H9 (cell line): ENCODE measurements at regions not wholly inside any gene's neighbourhood (a gene's known extent, or its start where the extent isn't known, plus 50 kb on each side); places are given as distances from the start of the nearest gene placed in this dataset.

Experiments used
- DNase-seq: peaks from one replicate; pipeline ENCODE4 v3.0.0-alpha.2; 2017
- H2AFZ ChIP-seq: one replicate; pipeline ENCODE4 v1.6.1; 2013; ENCODE audit warnings: mild to moderate bottlenecking, low read length, control low read depth, moderate library complexity
- H2AK5ac ChIP-seq: 2 replicates; pipeline ENCODE4 v1.6.1; 2013; ENCODE audit warnings: low read length, control low read depth, mixed read lengths; ENCODE audit not compliant: insufficient read length
- H2BK120ac ChIP-seq: one replicate; pipeline ENCODE4 v1.6.1; 2013; ENCODE audit warnings: low read depth, mild to moderate bottlenecking, low read length, control low read depth, inconsistent platforms; ENCODE audit not compliant: poor library complexity, severe bottlenecking
- H2BK12ac ChIP-seq: 2 replicates; pipeline ENCODE4 v1.6.1; 2013; ENCODE audit warnings: low read length, control low read depth, mixed read lengths, low read depth; ENCODE audit not compliant: insufficient read length
- H2BK15ac ChIP-seq: 2 replicates; pipeline ENCODE4 v1.6.1; 2013; ENCODE audit warnings: low read depth, low read length, control low read depth
- H2BK20ac ChIP-seq: one replicate; pipeline ENCODE4 v1.6.1; 2013; ENCODE audit warnings: low read depth, mild to moderate bottlenecking, low read length, control low read depth, inconsistent platforms; ENCODE audit not compliant: poor library complexity, severe bottlenecking
- H2BK5ac ChIP-seq: 2 replicates; pipeline ENCODE4 v1.6.1; 2013; ENCODE audit warnings: low read length, control low read depth, mixed read lengths; ENCODE audit not compliant: insufficient read length
- H3K14ac ChIP-seq: 2 replicates; pipeline ENCODE4 v1.6.1; 2013; ENCODE audit warnings: low read length, control low read depth; ENCODE audit not compliant: insufficient read depth
- H3K18ac ChIP-seq: 2 replicates; pipeline ENCODE4 v1.6.1; 2013; ENCODE audit warnings: low read depth, mild to moderate bottlenecking, mixed read lengths, low read length, control low read depth; ENCODE audit not compliant: insufficient read length
- H3K23ac ChIP-seq: 2 replicates; pipeline ENCODE4 v1.6.1; 2013; ENCODE audit warnings: low read length, control low read depth, mixed read lengths, low read depth; ENCODE audit not compliant: insufficient read length
- H3K23me2 ChIP-seq: 2 replicates; pipeline ENCODE4 v1.6.1; 2013; ENCODE audit warnings: low read depth, mild to moderate bottlenecking, mixed read lengths, low read length, control low read depth; ENCODE audit not compliant: insufficient read length, poor library complexity, severe bottlenecking
- H3K27ac ChIP-seq: 2 replicates; pipeline ENCODE4 v1.5.1; 2013; ENCODE audit warnings: low read length, control low read depth, mixed read lengths, low read depth; ENCODE audit not compliant: insufficient read length
- H3K27me3 ChIP-seq: 2 replicates; pipeline ENCODE4 v1.6.1; 2013; ENCODE audit warnings: low read length, control low read depth, inconsistent platforms; ENCODE audit not compliant: insufficient read depth
- H3K4ac ChIP-seq: 2 replicates; pipeline ENCODE4 v1.6.1; 2013; ENCODE audit warnings: low read depth, mild to moderate bottlenecking, control low read depth, inconsistent platforms, low read length, moderate library complexity
- H3K4me1 ChIP-seq: 2 replicates; pipeline ENCODE4 v1.6.1; 2013; ENCODE audit warnings: low read length, control low read depth, inconsistent platforms; ENCODE audit not compliant: insufficient read depth
- H3K4me2 ChIP-seq: 2 replicates; pipeline ENCODE4 v1.6.1; 2013; ENCODE audit warnings: low read length, control low read depth, mixed read lengths; ENCODE audit not compliant: insufficient read length, insufficient read depth
- H3K56ac ChIP-seq: 2 replicates; pipeline ENCODE4 v1.6.1; 2013; ENCODE audit warnings: low read depth, mild to moderate bottlenecking, mixed read lengths, low read length, control low read depth; ENCODE audit not compliant: insufficient read length
- H3K79me1 ChIP-seq: 2 replicates; pipeline ENCODE4 v1.6.1; 2013; ENCODE audit warnings: low read depth, mild to moderate bottlenecking, moderate library complexity, low read length, control low read depth, inconsistent platforms; ENCODE audit not compliant: insufficient read depth, poor library complexity, severe bottlenecking
- H3K79me2 ChIP-seq: 2 replicates; pipeline ENCODE4 v1.6.1; 2013; ENCODE audit warnings: low read length, control low read depth, inconsistent platforms; ENCODE audit not compliant: insufficient read depth
- H3K9ac ChIP-seq: 2 replicates; pipeline ENCODE4 v1.6.1; 2013; ENCODE audit warnings: low read length, control low read depth, mixed read lengths; ENCODE audit not compliant: insufficient read length; ENCODE audit errors: extremely low read depth
- H3K9me3 ChIP-seq: one replicate; pipeline ENCODE4 v1.6.1; 2013; ENCODE audit warnings: low read depth, low read length, inconsistent platforms; ENCODE audit not compliant: control insufficient read depth
- H3T11ph ChIP-seq: one replicate; pipeline ENCODE4 v1.6.1; 2013; ENCODE audit warnings: mild to moderate bottlenecking, low read length, control low read depth, inconsistent platforms
- H4K20me1 ChIP-seq: one replicate; pipeline ENCODE4 v1.6.1; 2013; ENCODE audit not compliant: control insufficient read depth, insufficient read length, insufficient read depth
- H4K5ac ChIP-seq: 2 replicates; pipeline ENCODE4 v1.6.1; 2013; ENCODE audit warnings: low read depth, mild to moderate bottlenecking, mixed read lengths, low read length, control low read depth; ENCODE audit not compliant: insufficient read length
- H4K8ac ChIP-seq: replicated peaks from 2 replicates; pipeline ENCODE4 v1.6.1; 2013; ENCODE audit warnings: low read length, control low read depth, mixed read lengths, low read depth; ENCODE audit not compliant: insufficient read length
- H4K91ac ChIP-seq: 2 replicates; pipeline ENCODE4 v1.6.1; 2013; ENCODE audit warnings: low read depth, mild to moderate bottlenecking, moderate library complexity, mixed read lengths, low read length, control low read depth; ENCODE audit not compliant: insufficient read length
- H3K27ac Mint-ChIP-seq, 3 experiments: 2 replicates in 2 of 3; 3 replicates in 1 of 3; pipeline ENCODE4 v1.8.0; 2020 to 2021; ENCODE audit warnings: mixed read lengths in 3 of 3, mild to moderate bottlenecking in 1 of 3, moderate library complexity in 1 of 3
- H3K27me3 Mint-ChIP-seq: 2 replicates; pipeline ENCODE4 v1.8.0; 2021; ENCODE audit warnings: low read depth, mild to moderate bottlenecking, moderate library complexity, mixed read lengths
- H3K36me3 Mint-ChIP-seq, 3 experiments: 2 replicates in 2 of 3; 3 replicates in 1 of 3; pipeline ENCODE4 v1.8.0; 2020 to 2021; ENCODE audit warnings: low read depth in 3 of 3, mixed read lengths in 3 of 3; ENCODE audit not compliant: insufficient read depth in 1 of 3
- H3K4me1 Mint-ChIP-seq, 2 experiments: 2 replicates each; pipeline ENCODE4 v1.8.0; 2020; ENCODE audit warnings: mixed read lengths in 2 of 2
- H3K4me3 Mint-ChIP-seq, 2 experiments: 2 replicates in 1 of 2; 3 replicates in 1 of 2; pipeline ENCODE4 v1.8.0; 2020 to 2021; ENCODE audit warnings: mild to moderate bottlenecking in 2 of 2, mixed read lengths in 2 of 2, moderate library complexity in 1 of 2
- H3K9me3 Mint-ChIP-seq, 2 experiments: 2 replicates in 1 of 2; 3 replicates in 1 of 2; pipeline ENCODE4 v1.8.0; 2020; ENCODE audit warnings: mild to moderate bottlenecking in 2 of 2, mixed read lengths in 2 of 2, moderate library complexity in 1 of 2
- CTCF ChIP-seq: fragments of 200-600 bp; sonication (generic); conservative IDR thresholded peaks from 3 replicates; pipeline ENCODE4 v1.8.0; 2021; ENCODE audit warnings: antibody characterized with exemption, mild to moderate bottlenecking
- WGBS: extraction: QIAGEN DNeasy Blood & Tissue Kit; methylation state at CpG from one replicate; pipeline ENCODE4 v1.1.7; 2013; ENCODE audit warnings: missing lambda C conversion rate, low lambda C conversion rate, mixed read lengths; ENCODE audit not compliant: insufficient read length; ENCODE audit errors: extremely low coverage; 5-methylcytosine and 5-hydroxymethylcytosine counted together

- H3K27ac ChIP-seq = no peak overlapping the region
- H2BK12ac ChIP-seq = no peak overlapping the region
- H3K9me3 ChIP-seq = no peaks in the 10 kb centered on the region
- Mint-ChIP-seq H3K27ac (no peak overlapping the region), H3K4me1 (peaks cover 3% of the 10 kb centered on the region in 2 experiments), H3K9me3 (no peaks in the 10 kb centered on the region), H3K4me3 (no peak overlapping the region), H3K27me3 (no peaks in the 10 kb centered on the region), H3K36me3 (no peaks in the 10 kb centered on the region)
- no peaks in the 10 kb centered on the region for H3K4me1 ChIP-seq
- H3K79me1 ChIP-seq = no peaks in the 10 kb centered on the region
- H2BK5ac ChIP-seq = no peak overlapping the region
- H2BK15ac ChIP-seq = no peak overlapping the region
- no peak overlapping the region for H2AFZ ChIP-seq
- no peak overlapping the region for H3T11ph ChIP-seq
- H3K4me2 ChIP-seq = no peak overlapping the region
- no peak overlapping the region for H3K56ac ChIP-seq
- no peaks in the 10 kb centered on the region for H3K79me2 ChIP-seq
- H4K91ac ChIP-seq = no peak overlapping the region
- no CpG with 5 or more reads among the region's 5 CpGs for WGBS
- H2BK120ac ChIP-seq = no peak overlapping the region
- no peak overlapping the region for H4K5ac ChIP-seq
- no peak for TF ChIP-seq CTCF
- no peak overlapping the region for H4K8ac ChIP-seq
- H3K18ac ChIP-seq = no peak overlapping the region
- H3K9ac ChIP-seq = no peak overlapping the region
- no peak overlapping the region for H3K4ac ChIP-seq
- no peak for DNase-seq
- no peak overlapping the region for H3K14ac ChIP-seq
- H3K27me3 ChIP-seq = no peaks in the 10 kb centered on the region
- no peaks in the 10 kb centered on the region for H3K23me2 ChIP-seq
- no peak overlapping the region for H2AK5ac ChIP-seq
- H2BK20ac ChIP-seq = no peak overlapping the region
- H3K23ac ChIP-seq = no peak overlapping the region
- H4K20me1 ChIP-seq = no peaks in the 10 kb centered on the region
Measured at GRCh38 chr1:198922638-198923430, 284.0 kb downstream of the PTPRC start.
